ENCODE measurements at regions not wholly inside any gene's neighbourhood (a gene's known extent, or its start where the extent isn't known, plus 50 kb on each side); places are given as distances from the start of the nearest gene placed in this dataset.

- no peak for DNase-seq
Observed at GRCh38 chr2:858646-859045, 92.0 kb upstream of the SNTG2 start.

DNA sequence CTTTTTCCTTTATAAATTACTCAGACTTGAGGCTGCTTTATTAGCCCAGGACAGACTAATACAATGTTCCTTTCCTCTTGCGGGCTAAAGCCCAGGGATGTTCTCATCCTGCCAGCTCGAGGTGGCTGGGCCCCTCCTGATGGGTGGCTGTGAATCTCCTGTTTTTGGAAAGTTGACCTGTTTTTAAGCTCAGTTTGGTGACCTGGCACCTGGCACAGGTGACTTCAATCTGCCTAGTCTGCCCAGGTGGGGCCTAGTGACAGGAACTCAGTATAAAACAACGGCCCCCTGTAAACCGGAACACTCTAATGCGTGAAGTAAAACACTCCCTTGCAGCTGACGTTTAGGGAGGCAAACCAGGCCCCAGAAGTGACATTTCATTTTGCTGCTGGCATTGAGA, 92.7 kb upstream of the SNTG2 start:
- no peak for DNase-seq

DNA sequence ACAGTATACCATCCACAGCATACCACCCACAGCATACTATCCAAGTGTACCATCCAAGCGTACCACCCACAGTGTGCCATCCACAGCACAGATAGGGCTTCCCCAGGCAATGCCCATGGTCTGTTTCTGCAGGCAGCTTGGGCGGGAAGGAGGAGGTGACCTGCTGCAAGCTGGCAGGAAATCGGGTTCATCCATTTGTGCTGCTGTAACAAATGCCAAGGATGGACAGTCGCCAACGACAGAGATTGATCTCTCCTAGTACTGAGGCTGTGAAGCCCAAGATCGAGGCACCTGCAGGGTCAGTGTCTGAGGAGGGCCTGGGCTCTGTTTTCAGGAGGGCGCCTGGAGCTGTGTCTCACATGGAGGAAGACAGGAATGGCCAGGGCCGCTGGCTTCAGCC, 93.6 kb upstream of the SNTG2 start:
- DNase-seq: no peak

DNA sequence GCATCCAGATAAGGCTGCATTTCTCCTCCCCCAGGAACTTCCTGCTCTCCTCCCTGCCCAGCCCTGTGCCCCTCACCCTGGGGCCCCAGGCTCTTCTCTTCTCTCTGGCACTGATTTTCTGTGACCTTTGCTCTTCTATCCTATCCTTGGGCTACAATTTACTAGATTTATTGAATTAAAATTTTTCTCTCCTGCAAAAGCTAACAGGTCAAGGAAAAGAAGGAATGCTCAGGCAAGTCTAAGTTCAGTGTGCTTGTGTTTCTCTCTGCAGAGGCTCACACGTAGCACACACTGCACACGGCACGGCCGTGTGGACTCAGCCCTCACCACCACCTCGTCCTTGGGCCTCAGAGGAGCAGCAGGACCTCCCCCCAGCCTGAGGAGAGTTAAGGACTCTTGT, 94.2 kb upstream of the SNTG2 start:
- DNase-seq: no peak

DNA sequence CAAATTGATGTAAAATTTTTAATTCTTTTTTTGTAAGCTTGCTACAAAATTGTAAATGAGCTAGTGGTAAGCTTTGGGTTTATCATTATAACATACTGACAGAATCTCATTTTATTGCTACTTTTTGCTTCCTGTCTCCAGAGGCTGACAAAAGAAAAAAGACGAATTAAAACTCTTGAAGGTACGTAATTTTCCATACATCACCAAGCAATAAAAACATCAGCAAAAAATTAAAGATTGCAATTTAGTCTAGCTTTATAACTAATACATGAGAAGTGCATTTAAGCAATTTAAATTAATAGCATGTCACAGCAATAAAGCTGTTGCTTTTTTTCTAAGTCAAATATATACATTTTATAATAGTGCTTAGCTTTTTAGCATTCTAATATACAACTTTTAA, 94.6 kb upstream of the SNTG2 start:
- no peak for DNase-seq

- no peak for DNase-seq
Observed at GRCh38 chr2:855177-855576, 95.5 kb upstream of the SNTG2 start.

DNA sequence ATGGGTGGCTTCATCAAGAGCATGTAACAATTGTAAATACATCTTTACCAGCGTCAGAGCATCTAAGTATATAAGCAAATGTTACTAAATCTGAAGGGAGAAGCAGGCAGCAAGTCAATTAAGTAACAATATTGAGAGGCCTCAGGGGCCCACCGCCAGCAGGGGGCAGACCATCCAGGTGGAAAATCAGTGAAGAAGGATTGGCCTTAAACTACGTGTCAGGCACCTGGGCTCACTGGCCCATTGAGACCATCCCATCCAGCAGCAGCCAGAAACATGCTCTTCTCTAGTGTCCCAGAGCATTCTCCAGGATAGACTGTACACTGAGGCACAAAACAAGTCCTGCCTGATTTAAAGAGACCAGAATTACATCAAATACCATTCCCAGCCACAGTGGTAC, 96.2 kb upstream of the SNTG2 start:
- no peak for DNase-seq

GRCh38 chr2:853203-853870, 97.3 kb upstream of the SNTG2 start:
- no peak for DNase-seq

GRCh38 chr2:852168-852567, 98.5 kb upstream of the SNTG2 start:
- DNase-seq: no peak

DNA sequence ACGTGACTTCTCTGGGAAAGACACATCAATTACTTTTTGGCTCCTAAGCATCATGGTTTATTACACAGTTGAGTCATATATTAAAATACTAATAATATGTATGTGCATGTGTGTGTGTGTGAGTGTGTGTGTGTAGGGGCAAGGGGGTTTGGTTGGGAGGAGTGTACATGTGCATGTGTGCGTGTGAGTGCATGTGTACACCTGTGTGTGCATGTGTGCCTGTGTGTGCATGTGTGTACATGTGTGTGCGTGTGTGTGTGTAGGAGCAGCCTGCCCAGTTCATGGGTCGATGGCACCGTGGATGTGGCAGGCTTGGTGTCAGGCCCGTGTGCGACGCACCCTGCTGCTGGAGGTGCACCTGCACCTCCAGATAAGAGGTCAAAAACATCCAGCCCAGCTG, 99.0 kb upstream of the SNTG2 start:
- no peak for DNase-seq

DNA sequence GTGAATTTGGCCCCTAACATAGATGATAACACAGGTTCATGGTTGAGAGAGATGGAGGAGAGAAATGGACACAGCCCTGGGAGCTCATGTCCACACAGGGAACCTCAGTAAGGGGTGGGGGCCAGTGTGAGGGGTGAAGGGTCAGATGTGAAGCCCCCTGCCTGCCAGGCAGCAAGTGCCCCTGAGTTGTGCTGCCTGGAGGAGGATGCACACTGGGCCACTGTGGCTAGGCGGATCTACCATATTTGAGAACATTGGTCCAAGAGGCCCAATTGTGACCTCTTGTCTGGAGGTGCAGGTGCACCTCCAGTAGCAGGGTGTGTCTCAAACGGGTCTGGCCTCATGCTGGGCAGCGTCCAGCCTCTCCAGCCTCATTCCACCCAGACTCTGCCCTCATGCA, 99.6 kb upstream of the SNTG2 start:
- DNase-seq: no peak

- no peak for DNase-seq
Observed at GRCh38 chr2:850429-850828, 100.2 kb upstream of the SNTG2 start.

GRCh38 chr2:848099-848498, 102.5 kb upstream of the SNTG2 start:
- DNase-seq: no peak

DNA sequence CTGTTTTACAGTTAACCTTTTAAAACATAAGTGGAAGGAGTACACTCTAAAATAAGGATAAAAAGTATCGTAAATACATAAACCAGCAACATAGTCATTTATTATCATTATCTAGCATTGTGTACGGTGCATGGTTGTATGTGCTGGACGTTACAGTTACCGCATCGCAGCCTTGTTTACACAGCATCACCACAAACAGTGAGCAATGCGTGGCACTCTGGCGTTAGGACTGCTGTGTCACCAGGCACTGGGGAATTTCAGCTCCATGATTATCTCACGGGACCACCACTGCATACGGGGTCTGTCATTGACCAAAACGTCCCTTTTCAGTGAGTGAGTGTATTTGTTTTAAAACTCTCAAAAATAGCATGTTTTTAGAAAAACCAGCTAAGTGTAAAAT, 103.0 kb upstream of the SNTG2 start:
- no peak for DNase-seq

DNA sequence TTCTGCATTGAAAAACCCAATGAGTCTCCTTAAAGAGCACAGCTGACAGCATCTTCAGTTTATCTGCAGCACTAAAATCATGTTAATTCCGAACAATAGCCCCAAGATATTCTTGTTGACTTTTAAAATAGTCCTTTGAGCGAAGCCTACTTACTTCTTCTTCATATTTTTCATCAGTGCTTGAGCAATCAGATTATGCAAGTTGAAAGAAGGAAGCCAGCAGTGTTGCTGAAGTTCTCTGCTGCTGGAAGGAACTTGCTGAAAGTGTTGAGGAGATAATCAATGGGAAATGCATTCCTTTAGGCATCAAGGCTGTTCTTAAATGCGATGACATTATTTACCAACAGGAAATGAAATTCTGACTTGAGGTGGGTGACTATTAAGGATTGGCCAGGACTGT, 105.9 kb upstream of the SNTG2 start:
- no peak for DNase-seq

DNA sequence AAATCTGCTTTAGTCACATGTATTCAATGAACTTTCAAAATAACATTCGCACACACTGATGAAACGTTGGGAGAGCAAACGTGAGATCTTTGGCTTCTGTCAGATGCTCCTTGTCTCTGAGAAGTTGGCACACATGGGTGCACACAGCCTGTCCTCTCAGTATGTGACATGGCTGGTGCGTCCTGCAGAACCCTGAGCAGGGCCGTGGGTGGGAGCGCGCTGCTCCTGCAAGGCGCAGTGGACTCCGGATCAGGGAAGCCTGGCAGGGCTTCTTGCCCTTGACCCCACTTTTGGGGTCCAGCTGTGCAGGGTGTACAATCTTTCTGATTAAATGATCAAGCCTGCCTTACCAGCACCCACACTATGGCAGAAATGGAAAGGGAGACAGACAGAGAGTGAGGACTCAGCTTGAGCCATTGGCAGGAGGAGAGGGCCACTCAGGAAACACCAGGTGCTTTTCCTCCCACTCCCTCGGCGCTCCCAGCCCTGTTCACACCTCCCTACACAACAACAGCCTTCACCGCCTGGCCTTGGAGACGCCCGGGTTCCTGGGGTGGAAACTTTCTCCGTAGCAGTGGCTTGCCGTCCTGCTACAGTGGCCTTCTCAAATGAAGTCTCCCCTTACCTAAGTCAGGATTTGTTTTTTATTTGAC, 108.4 kb upstream of the SNTG2 start:
- DNase-seq: no peak

GRCh38 chr2:841036-841435, 109.6 kb upstream of the SNTG2 start:
- no peak for DNase-seq

- no peak for DNase-seq
Observed at GRCh38 chr2:834233-834632, 116.4 kb upstream of the SNTG2 start.

DNA sequence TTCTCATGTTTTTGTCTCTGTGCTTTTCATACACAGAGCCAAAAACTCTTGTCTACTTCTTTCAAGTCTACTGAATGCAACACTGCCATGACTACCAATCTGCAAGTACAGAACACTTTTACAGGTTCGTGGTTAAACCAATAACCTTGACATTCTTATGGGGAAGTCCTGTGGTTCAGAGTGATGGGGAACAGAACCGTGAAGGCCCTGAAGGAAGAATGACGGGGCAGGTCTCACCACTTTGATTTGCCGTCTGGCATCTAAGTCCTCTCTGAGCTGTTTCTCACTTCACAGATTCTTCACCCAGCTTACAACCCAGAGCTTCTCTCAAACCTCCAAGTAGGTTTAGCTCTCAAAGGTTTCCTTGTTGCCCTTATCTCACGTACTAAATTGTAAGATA, 117.5 kb upstream of the SNTG2 start:
- no peak for DNase-seq

- no peak for DNase-seq
Observed at GRCh38 chr2:832635-833034, 118.0 kb upstream of the SNTG2 start.

- DNase-seq: no peak
Observed at GRCh38 chr2:831622-832021, 119.0 kb upstream of the SNTG2 start.

DNA sequence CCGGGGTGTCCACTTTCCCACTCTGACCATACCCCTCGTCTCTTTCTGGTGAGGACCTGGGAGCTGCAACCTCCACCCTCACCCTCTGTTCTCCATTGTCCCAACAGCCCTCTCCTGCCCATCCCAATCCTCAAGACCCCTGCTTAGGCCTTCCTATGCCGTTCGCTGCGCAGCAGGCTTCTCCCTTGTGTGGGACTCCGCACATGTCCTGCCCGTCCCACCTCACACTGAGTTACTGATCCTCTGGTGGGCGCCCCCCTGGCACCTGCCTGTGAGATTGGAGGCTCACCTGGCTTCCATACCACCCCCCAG, 119.5 kb upstream of the SNTG2 start:
- no peak for DNase-seq

GRCh38 chr2:830419-831224, 120.0 kb upstream of the SNTG2 start:
- no peak for DNase-seq

DNA sequence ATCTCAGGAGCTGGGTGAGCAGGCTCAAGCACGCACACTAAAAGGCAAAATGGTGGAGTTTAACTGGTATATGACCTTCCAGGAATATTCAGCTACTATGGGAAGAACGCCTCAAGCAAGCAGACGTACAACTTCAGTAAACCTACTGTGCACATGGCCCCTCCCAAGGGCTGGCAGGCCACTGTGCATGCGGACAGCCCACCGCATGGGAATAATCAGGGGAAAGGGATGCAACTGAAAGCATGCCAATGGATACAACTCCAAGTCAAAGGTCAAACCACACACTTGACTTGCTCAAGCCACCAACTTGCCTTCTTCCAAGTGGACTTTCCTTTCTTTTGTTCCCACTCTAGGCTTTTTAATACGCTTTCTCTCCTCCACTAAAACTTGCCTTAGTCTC, 121.6 kb upstream of the SNTG2 start:
- no peak for DNase-seq

All from hindlimb muscle (tissue), 1 donor.